HG02588 (cell line): ENCODE measurements at regions not wholly inside any gene's neighbourhood (a gene's known extent, or its start where the extent isn't known, plus 50 kb on each side); places are given as distances from the start of the nearest gene placed in this dataset.
"Not testable (repeated sequence)": the region's sequence is repeated elsewhere in the genome, so short reads cannot be mapped to it uniquely, and the experiment has no call there.

ENCODE experiments used
- ATAC-seq: cut with Tn5 transposase; IDR thresholded peaks from one replicate; pipeline ENCODE4 v1.9.1; 2021; ENCODE audit warnings: mild to moderate bottlenecking, moderate library complexity; ENCODE audit not compliant: unreplicated experiment

DNA sequence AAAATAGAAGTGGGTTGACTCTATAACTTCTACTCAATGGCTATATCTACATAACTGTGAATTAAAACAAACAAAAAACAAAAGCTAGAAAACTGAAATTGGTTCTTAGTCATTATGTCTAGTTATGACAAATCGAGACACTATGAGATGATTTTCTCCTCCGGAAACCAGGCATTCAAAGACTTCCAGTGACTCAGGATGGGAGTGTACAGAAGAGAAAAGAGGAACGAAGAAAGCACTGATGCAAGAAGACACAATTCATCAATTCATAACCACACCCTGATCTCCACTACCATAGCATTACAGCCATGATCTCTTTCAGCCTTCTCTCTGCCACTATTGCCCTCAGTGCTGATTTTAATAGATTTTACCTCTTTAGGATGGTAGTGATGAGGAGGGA is 253.6 kb downstream of the CBLL2 start:
- peak; percentile 96 for ATAC-seq

- ATAC-seq: no peak
These were observed 254.6 kb downstream of the CBLL2 start for GRCh38 chrX:22527302-22527701.

DNA sequence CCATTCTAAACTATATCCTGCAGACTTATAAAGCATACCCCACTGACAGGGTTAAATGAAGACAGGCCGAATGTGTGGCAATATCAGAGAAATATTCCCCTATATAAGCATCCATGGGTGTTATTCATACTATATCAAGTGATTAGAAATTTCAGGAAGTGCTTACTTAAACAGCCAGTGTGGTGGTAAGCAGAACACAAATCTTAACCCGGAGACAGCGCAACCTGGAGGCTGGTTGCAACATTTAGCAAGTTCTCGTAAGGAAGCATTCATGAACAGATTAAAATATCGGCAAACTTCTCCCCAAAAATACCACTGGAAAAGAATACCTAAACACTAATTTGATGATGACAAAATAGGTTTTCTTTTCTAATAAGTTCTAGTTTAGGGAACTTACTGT is 261.2 kb downstream of the CBLL2 start:
- ATAC-seq: no peak

DNA sequence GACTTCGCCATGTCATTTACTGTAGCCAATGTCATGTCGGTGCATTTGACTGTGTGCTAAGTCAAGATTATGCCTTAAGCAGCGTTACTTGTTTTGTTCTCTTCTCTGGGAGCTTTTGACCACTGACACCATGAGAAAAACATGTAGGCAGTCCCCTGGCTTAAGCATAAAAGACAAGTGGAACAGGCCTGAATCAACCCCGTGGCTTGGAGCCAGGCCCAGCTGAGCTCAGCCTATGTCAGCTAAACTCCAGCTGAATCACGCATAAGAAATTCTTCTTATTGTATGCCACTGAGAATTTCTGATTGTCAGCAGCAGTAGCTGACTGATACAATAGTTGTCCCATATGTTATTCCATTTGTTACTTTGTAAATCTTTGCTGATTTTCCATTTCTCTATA is 261.9 kb downstream of the CBLL2 start:
- no peak for ATAC-seq

DNA sequence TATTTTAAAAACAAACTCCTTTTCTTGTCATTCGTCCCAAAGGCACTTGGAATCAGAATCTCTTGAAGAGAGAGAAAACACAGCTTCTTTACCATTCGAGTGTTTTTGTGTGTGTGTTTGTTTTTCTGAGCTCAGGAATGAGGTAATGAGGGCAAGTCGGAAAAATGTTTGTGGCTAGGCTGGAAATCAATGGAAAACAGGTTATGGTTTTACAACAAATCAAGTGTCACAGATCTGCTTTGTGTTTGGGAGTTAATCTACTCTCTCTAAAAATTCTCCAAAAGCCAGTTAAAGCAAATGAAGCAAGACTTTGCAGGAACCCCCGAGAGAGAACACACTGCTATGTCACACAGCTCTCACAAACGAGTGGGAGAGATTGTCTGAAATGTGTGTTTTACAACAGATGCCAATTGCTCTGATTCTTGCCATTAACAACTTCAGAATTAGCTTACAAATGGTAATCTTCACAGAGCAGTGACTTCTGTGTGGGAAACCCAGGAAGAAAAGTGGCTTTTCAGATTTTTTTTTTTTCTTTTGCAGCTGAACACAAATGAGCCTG is 264.1 kb downstream of the CBLL2 start:
- no peak for ATAC-seq

DNA sequence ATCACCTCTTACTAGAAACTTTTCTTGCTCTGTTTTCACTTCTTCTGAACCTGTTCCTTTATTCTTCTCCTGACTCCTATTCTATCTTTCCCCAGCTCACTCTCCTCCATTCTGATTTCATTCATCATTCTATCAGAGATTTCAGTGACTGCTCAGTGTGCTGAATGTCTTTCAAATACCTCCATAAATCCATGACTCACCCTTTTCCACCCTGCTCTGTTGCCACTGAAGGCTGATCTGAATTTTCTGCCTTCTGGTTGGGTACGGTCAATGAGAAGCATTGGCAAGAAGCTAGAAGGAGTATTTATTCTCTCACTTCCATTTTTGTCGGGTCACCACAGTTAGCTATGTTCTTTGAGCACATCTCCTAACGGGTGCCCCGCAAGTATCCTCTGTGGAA is 265.9 kb downstream of the CBLL2 start:
- ATAC-seq: no peak

- no peak for ATAC-seq
These were observed 269.2 kb downstream of the CBLL2 start for GRCh38 chrX:22541926-22542325.

- no peak for ATAC-seq
These were observed 269.9 kb downstream of the CBLL2 start for GRCh38 chrX:22542641-22543040.

- no peak for ATAC-seq
These were observed 286.8 kb downstream of the CBLL2 start for GRCh38 chrX:22559506-22559905.

- no peak for ATAC-seq
These were observed 302.6 kb downstream of the CBLL2 start for GRCh38 chrX:22575161-22575845.

GRCh38 chrX:22577181-22577580 is 304.5 kb downstream of the CBLL2 start:
- ATAC-seq: no peak

GRCh38 chrX:22585831-22586230 is 313.1 kb downstream of the CBLL2 start:
- peak; percentile 66 for ATAC-seq

GRCh38 chrX:22589845-22590244 is 317.1 kb downstream of the CBLL2 start:
- no peak for ATAC-seq

DNA sequence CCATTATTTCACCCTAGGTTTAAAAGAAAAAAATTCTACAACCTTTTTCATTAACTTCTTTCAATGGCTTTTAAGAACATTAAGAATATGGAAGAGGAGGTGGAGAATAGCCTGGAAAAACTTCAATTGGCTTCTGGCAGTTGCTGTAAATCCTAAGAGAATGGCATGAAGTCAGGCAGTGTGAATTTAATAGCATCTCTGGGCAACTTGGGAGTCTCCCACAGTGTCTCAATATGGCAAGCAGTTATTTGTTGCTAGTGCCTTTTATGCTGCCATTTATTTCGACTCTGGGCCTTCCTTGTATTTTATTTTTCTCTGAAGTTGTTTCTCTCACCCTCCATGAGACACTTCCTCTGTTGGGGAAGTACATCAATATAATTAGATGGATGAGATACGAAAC is 322.1 kb downstream of the CBLL2 start:
- ATAC-seq: no peak

GRCh38 chrX:22603060-22603459 is 330.3 kb downstream of the CBLL2 start:
- no peak for ATAC-seq

- not testable (repeated sequence) for ATAC-seq
These were observed 336.7 kb downstream of the CBLL2 start for GRCh38 chrX:22609452-22609851.

GRCh38 chrX:22616867-22617266 is 344.2 kb downstream of the CBLL2 start:
- no peak for ATAC-seq

DNA sequence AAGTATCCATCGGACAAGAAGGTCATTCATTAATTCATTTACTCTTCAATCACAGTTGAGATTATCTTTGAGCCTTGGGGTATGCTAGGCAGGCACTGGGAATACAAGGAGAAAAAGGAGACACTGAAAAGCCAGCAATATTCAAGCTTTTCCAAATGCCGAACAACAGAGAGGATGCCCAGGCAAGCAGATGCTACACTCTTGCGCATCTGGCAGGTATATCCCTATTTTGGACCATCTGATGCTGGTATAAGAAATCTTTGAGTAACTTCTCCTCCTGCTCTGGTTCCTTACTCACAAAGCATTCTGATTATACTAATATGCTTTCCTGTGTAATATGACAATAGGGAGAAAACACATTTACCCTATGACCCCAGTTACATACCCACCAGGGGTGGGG is 354.9 kb downstream of the CBLL2 start:
- ATAC-seq: no peak

DNA sequence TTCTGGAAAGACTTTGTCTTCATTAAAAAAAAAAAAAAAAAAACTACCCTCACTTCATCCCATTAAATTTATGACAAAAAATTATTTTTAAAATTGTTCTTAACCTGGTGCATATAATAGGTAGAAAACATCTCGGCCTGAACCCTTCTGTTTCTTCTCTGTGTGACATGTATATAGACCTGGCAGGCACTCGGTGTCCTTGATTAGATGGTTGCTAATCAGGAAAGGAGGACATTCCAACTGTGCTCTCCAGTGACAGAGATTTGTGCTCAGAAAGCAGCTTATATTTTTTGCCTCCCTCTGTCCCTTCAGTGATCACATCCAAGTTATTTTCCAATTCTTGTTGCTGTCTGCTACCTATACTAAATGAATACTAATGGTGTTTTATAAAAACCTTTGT is 355.6 kb downstream of the CBLL2 start:
- ATAC-seq: no peak

- ATAC-seq: no peak
These were observed 356.5 kb downstream of the CBLL2 start for GRCh38 chrX:22629105-22629725.

- ATAC-seq: no peak
These were observed 361.4 kb downstream of the CBLL2 start for GRCh38 chrX:22634083-22634482.

GRCh38 chrX:22634751-22635150 is 362.0 kb downstream of the CBLL2 start:
- no peak for ATAC-seq

DNA sequence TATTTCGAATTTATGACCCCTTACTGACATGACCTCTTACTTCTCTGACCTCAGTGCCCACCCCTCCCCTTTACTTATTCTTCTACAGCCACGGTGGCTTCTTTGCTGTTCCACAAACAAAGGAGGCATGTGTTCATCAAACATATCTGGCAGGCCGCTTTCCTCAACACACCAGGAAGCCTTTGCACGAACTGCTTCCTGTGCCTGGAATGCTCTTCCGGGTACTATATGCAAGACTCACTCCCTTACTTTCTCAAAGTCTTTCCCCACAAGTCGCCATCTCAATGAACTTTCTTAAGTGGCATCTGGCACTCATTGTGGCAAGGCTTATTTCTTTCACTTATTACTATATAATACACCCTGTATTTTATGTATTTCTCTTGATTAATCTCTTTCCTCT is 351.5 kb upstream of the DDX53 start:
- no peak for ATAC-seq
